KG1 (cell line): ENCODE measurements at regions not wholly inside any gene's neighbourhood (a gene's known extent, or its start where the extent isn't known, plus 50 kb on each side); places are given as distances from the start of the nearest gene placed in this dataset.

Source experiments
- DNase-seq: peaks from one replicate; lab custom pipeline; 2025; lab: John Stamatoyannopoulos, UW

- DNase-seq = no peak
These were observed 151.2 kb upstream of the TNR start for GRCh38 chr1:175894581-175894980.

GRCh38 chr1:175893192-175893591 lies 149.8 kb upstream of the TNR start:
- DNase-seq = no peak

- no peak for DNase-seq
These were observed 149.3 kb upstream of the TNR start for GRCh38 chr1:175892686-175893085.

GRCh38 chr1:175891783-175892309 lies 148.5 kb upstream of the TNR start:
- no peak for DNase-seq

- DNase-seq = no peak
These were observed 147.6 kb upstream of the TNR start for GRCh38 chr1:175890958-175891357.

- DNase-seq = no peak
These were observed 146.5 kb upstream of the TNR start for GRCh38 chr1:175889848-175890247.

GRCh38 chr1:175888996-175889395 lies 145.6 kb upstream of the TNR start:
- DNase-seq = no peak

- no peak for DNase-seq
These were observed 144.6 kb upstream of the TNR start for GRCh38 chr1:175887981-175888428.

GRCh38 chr1:175887521-175887920 lies 144.1 kb upstream of the TNR start:
- DNase-seq = no peak

- no peak for DNase-seq
These were observed 141.9 kb upstream of the TNR start for GRCh38 chr1:175885326-175885725.

GRCh38 chr1:175884369-175884768 lies 141.0 kb upstream of the TNR start:
- DNase-seq = no peak

GRCh38 chr1:175882192-175882591 lies 138.8 kb upstream of the TNR start:
- no peak for DNase-seq

- no peak for DNase-seq
These were observed 138.0 kb upstream of the TNR start for GRCh38 chr1:175881246-175881976.

- DNase-seq = no peak
These were observed 135.4 kb upstream of the TNR start for GRCh38 chr1:175878775-175879174.

GRCh38 chr1:175877939-175878737 lies 134.7 kb upstream of the TNR start:
- DNase-seq = no peak

GRCh38 chr1:175875556-175875955 lies 132.2 kb upstream of the TNR start:
- no peak for DNase-seq

GRCh38 chr1:175874081-175874480 lies 130.7 kb upstream of the TNR start:
- DNase-seq = no peak

GRCh38 chr1:175873290-175873935 lies 130.0 kb upstream of the TNR start:
- DNase-seq = no peak

- DNase-seq = no peak
These were observed 129.2 kb upstream of the TNR start for GRCh38 chr1:175872588-175872987.

- no peak for DNase-seq
These were observed 128.3 kb upstream of the TNR start for GRCh38 chr1:175871647-175872046.

- DNase-seq = no peak
These were observed 126.8 kb upstream of the TNR start for GRCh38 chr1:175870217-175870616.

GRCh38 chr1:175866776-175867175 lies 123.4 kb upstream of the TNR start:
- DNase-seq = no peak
